ENCODE measurements at regions not wholly inside any gene's neighbourhood (a gene's known extent, or its start where the extent isn't known, plus 50 kb on each side); places are given as distances from the start of the nearest gene placed in this dataset.
A peak's percentile ranks its signal among the peaks of the same experiment; 100 is the strongest.

DNA sequence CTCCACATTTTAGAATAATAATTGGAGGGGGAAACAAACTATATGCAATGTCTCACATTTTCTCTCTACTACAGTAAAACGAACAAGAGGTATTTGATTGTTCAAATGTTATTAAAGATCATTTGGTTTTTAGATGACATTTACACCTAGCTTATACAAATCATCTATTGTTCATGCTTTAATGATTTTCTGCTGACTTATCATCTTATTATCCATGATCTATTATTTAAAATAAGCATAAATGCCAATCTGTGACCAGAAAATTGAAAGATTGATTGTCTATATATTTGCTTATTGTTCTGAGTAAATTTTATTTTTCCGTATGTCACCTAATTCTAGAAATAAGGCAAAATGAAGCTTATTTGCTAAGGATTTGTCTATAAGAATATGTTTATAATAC lies 537.2 kb downstream of the KCNJ3 start:
- no peak for FAIRE-seq

DNA sequence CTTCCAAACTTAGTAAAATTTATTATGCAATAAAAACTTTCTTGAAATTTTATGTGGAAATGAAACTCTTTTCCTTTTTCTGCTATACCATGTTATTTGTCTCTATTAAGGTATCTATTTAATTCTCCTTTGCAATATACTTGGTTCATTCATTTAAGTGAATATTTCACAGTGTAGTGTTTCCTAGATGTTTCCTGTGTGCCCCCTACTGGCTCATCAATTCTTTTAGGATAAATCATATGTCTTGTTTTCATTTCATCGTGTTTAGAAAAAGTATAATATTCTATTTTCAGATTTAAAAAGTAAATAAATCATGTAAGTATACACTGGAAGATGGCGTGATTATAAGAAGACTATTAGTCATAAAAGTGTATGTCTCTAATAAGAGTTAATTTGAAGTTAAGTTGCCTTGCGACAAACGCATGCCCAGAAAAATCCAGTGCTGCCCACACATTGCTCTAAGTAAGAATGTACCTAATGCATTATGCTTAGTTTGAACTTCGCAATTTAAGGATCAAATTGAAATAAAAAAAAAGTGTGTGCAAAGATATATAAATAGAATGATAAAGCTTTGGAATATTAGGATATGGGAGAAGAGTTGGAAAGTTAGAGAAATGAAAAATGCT lies 525.4 kb downstream of the KCNJ3 start:
- FAIRE-seq: peak; percentile 91

DNA sequence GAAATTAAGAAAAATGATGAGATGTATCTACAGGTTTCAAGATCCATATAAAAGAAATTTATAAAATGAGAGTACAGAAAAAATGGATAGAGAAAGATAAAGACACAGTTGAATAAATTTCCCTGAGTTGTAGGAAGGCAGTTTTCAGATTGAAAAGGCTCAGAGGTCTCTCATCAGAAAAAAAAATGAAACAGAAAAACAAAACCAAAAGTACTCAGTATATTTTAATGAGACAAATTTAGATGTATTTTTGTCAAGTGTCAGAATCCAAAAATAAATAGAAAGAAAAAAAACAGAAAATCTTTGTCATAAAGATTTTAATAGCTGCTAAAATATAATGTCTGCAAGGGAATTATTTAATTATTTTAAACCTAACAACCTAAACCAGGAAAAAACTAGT lies 520.5 kb downstream of the KCNJ3 start:
- FAIRE-seq: no peak

DNA sequence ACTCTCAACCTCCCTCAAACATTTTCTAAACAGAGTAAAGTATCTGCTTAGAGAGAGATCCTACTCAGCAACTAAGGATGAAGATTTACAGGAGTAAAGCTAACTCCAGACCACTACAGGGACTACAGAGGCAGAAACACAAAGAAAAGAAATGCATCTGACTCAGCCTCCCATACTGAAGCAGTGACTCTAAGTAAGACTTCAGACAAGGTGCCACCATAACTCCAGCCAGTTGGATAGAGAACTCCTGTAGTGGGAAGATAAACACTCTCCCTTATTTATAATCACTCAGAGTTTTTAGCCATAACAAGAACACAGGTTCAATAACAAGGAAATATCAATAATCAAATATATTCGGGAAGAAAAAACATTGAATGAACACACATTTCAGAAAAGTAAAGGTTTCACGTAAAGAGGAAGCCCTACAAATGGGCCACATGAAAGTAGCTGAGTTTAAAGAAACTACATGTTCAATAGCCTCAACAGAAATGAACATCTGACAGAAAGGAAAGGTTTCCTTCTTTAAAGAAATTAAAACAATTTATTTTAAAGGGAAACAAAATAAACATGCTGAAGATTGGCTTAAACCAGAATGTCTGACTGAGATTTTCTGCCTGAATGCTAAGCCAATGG lies 519.9 kb downstream of the KCNJ3 start:
- no peak for FAIRE-seq

DNA sequence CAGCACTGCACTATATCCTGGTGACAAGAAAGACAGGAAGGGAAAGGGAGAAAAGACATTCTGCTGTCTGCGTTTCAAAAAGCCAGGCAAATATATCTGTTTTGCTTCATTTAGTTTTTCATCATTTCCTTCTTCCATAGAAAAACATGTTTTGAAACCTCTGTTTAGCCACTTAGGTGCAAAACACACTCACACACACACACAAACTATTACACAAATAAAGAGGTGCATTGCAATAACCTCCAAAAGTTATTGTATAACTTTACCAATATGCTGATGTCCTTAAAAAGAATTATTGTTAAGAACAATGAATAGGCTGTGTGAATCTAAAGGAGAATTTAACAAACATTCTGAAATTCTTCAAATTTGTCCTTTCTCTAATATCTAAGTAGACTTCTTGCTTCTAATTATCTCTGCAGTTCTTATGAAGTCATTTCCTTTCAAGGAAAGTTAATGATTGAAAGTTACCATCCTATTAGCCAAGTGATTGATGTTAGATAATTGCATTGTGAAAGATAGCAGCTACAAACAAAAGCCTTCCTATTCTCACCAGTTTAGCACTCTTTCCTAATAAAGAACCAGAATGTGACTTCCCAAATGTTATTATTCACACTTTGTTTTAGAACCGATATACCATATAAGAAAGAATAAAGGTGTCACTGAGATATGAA lies 516.7 kb downstream of the KCNJ3 start:
- no peak for FAIRE-seq

DNA sequence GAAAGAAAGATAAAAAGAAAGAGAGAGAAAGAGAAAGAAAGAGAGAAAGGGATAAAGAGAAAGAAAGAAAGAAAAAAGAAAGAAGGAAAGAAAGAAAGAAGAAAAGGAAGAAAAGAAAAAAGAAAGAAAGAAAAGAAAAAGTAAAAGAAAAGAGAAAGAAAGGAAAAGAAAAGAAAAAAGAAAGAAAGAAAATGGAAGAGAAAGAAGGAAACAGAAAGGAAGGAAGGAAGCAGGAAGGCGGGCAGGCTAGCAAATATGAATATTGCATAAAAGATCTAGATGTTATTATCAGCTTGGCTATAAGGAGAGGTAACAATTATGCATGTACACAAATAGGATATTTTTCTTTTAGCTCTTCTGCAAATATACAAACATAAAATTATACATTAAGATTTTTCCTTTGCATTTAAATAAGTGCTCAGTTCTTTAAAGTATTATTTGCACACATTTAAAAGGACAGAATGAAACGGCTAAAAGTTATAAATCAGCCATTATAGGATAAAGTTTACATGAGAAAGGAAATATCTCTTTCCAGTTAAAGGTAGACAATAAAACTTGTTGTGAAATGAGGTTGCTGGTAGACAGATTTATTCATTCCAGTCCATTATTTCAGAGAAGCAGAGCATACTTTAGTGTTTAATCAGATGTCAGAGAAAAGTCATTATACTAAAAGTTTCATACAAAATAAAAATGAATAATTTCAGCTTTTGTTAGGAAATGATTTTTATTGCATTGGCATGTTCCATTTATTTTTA lies 511.4 kb downstream of the KCNJ3 start:
- peak; percentile 14 for FAIRE-seq

DNA sequence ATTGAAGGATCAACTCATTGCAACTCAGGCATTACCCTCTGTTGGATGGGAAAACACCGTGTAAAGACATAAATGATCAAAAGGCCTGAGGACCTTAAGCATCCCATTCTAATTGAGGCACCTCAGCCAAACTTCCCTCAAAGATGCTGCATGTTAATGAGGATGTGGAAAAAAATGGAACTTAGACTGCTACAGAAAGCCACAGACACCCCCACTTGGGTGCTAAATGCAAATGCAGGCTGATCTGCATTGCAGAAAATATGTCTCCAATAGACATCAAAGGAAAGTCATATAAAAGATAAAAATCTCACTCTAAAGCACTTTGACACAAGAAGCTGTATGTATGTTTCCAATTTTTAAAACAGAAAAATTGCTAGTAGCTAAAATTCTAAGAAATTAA lies 504.7 kb downstream of the KCNJ3 start:
- FAIRE-seq: no peak

DNA sequence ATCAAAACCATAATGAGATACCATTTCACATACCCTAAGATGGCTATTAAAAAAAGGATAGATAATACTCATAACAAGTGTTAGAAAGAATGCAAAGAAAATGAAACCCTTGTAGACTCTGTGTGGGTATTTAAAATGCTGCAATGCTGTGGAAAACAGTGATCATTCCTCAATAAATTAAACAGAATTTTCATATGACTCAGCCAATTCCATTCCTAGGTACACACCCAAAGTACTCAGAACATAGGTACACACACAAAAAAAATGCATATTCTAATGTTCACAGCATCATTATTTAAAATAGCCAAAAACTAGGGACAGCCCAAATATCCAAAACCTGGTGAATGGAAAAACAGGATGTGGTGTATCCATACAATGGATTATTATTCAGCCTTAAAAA lies 502.3 kb downstream of the KCNJ3 start:
- FAIRE-seq: no peak

DNA sequence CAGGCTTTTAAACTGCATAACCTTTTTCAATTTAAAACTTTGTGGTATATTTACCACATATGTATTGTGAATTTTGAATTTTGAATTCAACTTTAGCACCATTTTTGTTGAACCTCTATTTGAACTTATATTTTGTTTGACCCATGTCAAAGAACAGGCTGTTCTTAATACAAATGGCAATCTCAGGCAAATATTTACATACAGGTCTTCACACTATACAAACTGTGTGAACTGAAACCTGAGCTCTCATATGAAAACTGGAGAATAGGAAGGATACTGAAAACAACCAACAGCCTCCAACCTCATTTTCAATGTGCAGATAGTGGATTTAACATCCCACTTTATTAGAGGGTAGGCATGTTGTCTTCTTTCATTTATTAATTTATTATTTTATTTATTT lies 491.8 kb downstream of the KCNJ3 start:
- FAIRE-seq: no peak

DNA sequence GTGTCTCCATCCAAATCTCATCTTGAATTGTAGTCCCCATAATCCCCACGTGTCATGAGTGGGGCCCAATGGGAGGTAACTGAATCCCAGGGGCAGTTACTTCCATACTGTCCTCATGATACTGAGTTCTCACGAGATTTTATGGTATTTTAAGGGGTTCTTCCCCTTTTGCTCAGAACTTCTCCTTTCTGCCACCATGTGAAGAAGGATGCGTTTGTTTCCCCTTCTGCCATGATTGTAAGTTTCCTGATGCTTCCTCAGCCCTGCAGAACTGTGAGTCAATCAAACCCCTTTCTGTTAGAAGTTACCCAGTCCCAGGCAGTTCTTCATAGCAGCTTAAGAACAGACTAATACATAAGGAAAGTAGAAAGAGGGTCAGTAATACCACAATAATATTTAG lies 480.4 kb downstream of the KCNJ3 start:
- no peak for FAIRE-seq

DNA sequence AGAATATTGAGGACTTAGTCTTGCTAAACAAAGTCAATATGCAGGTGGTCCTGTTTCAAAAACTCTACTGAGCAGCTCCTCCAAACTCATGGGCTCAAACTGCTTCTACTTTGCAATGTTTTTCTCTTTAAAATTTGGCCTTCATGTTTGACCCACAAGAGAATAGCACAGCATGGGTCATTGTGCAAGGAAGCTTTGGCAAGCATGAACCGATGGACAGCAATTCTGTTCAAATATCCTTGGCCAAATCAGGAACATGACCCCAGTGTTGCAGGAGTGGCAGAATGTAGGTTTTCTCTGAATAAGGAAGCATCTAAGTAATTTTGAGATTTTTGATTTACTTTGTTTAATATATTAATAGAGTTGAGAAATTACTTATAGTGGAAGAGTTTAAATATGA lies 477.9 kb downstream of the KCNJ3 start:
- FAIRE-seq: no peak

DNA sequence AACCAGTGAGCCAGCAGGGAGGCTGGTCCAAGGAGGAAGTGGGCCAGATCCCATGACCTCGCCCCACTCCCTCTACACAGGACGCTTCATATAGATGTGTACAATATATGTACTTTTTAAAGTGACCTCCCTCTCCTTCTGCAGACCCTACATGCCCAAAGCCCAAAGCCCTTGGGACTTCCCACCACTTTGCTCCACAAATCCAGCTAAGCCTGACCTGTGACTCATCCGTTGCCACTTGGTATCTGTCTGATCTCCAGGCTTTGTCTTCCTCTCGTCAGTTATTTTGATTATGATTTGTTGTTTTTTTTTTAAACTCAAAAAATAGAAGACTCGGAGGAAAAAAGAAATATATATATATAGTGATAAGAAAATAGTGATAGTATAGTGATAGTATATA lies 470.8 kb downstream of the KCNJ3 start:
- FAIRE-seq: no peak

DNA sequence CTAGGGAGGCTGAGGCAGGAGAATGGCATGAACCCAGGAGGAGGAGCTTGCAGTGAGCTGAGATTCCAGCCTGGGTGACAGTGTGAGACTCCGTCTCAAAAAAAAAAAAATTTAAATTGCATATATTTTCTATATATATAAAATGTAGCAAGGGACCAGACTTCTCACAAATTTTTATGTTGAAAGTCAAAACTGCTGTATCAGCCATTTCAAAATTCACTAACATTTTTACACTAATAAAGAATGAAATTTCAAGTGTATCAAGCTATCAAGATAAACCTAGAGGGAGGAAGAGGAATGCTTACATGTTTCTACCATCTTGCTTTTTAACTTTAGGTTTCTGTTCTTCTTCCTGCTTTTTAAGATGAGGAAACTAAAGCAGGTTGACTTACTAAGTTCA lies 464.0 kb downstream of the KCNJ3 start:
- no peak for FAIRE-seq

DNA sequence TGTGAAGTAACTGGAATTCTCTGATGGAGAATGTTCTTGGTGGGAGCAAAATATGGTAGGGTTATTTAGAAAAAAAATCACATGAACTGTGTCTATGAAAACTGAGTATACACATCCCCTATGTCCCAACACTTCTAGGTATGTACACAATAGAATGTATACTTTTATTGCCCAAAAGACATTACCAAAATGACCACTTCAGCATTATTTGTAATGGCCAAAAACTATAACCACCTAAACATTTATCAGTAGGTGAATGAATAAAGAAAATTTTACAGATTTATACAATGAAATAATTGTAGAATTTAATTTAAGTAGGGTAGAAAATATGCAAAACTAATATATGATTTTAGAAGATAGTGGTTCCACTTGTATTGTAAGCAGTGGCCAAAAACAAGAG lies 462.8 kb downstream of the KCNJ3 start:
- no peak for FAIRE-seq

DNA sequence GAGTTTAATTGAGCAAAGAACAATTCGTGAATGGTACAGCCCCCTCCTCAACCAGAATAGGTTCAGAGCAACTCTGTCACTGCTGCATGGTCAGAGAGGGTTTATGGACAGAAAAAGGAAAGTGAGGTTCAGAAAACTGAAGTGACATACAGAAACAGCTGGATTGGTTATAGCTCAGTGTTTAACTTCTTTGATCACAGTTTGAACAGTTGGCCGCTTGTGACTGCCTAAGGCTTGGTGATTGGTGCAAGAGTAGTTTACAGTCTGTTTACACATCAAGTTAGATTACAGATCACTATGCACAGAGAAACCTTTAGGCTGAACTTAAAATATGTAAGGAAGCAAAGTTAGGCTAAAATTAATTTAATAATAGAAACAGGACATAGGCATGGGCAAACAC lies 459.2 kb downstream of the KCNJ3 start:
- no peak for FAIRE-seq

DNA sequence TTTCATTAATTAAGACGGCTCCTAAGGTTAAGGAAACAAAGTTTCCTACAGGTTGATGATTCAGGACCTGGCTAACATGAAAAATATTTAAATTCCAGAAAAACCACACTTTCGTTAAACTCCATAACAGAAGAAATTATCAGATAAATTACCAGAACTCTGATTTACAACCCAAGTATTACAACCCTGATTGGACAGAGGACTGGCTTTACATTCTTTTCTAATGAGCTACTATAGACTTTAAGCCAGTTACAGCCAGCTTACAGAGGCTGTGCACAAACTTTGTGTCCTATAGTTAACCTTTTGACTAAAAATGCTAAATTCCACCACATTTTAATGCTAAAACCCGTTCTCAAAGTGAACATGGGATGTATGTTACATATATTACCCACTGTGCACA lies 458.6 kb downstream of the KCNJ3 start:
- no peak for FAIRE-seq

DNA sequence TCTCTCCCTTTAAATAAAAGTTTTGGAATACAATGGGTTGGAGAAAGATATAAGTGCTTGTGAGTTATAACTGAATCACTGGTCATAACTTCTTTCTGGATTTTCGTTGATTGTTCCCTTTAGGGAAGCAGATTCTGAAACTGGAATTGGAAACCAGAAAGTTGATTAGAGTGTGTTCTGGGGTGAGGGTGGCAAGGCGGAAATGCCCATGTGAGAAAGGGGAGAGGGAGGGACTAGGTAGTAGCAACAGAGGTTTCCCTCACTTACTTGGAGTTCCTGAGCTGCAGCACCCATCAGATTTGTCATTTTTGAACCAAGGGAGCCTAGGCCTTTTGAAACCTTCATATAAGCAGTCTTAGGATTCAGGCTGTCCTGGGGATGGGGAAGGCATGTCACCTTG lies 453.4 kb downstream of the KCNJ3 start:
- no peak for FAIRE-seq

DNA sequence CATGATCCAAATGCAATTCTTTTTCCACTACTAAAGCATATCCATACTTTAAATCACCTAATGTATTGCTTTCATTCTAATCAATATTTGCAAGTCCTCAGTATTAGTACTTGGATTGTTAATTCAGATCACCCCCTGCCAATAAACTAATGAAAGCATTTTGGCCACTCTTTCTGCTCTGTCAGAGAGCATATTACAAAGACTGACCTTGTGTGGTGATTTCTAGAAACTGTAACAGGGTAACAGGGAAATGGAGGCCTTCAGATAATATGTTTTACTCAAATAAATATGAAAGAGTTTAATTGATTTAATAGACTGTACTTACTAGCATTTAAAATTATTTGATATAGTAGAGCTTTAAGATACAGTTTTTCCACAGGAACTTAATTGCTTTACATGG lies 453.0 kb downstream of the KCNJ3 start:
- FAIRE-seq: no peak

DNA sequence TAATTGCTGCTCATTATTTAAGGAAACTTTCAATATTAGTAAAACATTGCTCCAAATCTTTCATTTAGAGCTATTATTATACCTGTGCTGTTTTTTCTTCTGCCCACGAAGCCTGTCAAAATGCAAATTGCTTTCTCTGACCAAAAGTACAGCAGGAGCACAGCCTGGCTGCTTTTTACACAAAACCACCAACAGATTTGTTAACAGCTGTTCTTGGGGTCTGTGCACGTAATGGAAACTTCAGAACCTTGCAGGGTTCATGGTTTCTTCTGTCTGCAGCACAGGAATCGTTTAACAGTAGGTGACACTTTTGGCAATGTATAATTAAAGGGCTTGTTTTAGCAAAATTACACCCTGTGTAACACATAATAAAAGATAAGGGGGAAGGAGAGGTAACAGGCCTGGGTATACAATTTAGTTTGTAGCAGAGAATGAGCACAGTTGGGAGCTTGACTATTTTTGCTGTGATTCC lies 447.3 kb downstream of the KCNJ3 start:
- FAIRE-seq: no peak

DNA sequence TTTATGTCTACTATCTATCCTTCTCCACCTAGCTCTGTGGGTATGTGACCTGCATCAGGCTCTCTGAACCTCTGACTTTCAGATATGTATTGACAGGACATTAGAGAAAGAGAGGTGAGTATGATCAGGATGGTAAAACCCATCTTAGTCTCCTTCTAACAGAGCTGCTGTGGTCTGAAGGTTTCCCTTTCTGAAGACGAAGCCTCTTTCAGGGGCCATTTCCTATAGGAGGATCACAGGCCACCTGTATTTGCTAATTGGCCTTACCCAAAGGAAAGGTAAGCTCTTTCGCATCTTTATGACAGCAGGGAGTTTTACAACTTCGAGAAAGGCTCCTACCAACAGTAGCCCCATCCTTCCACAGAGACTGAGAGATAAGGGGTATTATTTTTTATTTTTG lies 442.9 kb downstream of the KCNJ3 start:
- no peak for FAIRE-seq

DNA sequence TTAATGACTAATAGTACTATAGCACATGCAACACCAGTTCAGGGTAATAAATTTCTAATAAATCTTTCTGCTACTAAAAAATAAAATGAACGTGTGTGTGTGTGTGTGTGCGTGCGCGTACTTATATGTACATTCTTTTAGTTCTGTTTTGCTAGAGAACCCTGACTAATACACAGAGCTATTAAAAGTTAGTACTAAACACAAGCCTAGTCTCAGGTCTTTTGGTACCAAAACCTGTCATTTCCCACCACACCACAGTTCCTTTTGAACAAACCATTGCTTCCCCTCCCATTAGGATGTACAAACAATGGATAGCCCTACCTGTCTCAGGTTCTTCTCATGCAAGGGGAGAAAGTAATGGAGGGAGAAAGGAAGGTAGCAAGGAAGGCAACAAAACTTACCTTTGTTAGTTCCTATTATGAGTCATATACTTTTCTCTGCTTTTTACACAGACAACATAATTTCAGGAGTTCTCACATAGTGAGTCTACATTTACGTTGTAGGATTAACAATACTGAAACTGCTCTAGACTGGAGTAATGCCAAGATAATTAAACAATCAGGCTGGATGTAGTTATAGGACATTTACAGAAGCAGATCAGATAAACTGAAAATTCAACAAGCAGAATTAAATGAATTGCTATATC lies 427.2 kb downstream of the KCNJ3 start:
- no peak for FAIRE-seq

DNA sequence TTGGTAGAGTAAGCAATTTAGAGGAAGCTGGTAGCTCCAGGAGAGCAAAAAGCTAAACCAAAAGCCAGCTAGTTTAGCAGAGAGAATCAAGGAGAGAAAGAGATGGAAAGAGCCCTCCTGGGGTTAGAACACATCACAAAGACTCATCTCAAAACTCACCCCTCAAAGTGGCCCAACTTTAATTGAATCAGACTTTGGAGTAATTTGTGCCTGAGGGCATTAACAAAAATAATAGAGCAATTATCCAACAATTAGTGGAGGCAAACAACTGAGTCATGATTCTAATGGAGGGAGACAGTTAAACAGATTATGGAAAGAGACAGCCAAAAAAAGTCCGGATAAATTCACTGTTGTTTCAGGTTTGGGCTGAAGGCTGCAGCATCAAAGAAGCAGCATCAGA lies 417.4 kb downstream of the KCNJ3 start:
- no peak for FAIRE-seq

DNA sequence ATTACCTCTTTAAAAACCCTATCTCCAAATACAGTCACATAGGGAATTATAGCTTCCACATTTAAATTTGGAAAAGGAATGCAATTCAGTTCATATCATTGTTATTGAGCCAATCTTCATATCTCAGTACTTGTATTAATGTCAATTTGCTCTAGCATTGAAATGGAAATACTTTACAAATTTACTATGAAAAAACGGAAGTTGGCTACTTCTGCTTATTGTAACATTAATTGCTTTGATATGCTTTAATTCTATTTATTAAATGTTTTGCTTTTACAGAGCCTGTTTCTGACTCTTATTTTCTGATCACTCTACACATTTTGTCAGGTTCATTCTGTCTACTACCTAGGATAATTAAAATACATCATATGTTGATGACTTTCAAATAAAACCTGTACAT lies 412.6 kb downstream of the KCNJ3 start:
- FAIRE-seq: no peak
